Osteocyte (in vitro differentiated cells): ENCODE measurements at regions not wholly inside any gene's neighbourhood (a gene's known extent, or its start where the extent isn't known, plus 50 kb on each side); places are given as distances from the start of the nearest gene placed in this dataset.

ENCODE experiments used
- DNase-seq: peaks from one replicate; pipeline ENCODE4 v3.0.0; 2021; ENCODE audit warnings: mixed read lengths; ENCODE audit not compliant: unreplicated experiment; ENCODE audit errors: extremely low spot score
- H3K27ac Mint-ChIP-seq: one replicate; pipeline ENCODE4 v1.8.0; 2021; ENCODE audit warnings: mild to moderate bottlenecking, mixed read lengths; ENCODE audit not compliant: unreplicated experiment
- H3K27me3 Mint-ChIP-seq: one replicate; pipeline ENCODE4 v1.8.0; 2021; ENCODE audit warnings: mixed read lengths; ENCODE audit not compliant: unreplicated experiment
- H3K36me3 Mint-ChIP-seq: one replicate; pipeline ENCODE4 v1.8.0; 2021; ENCODE audit warnings: mixed read lengths; ENCODE audit not compliant: unreplicated experiment
- H3K4me1 Mint-ChIP-seq: one replicate; pipeline ENCODE4 v1.8.0; 2021; ENCODE audit warnings: mixed read lengths; ENCODE audit not compliant: unreplicated experiment
- H3K4me3 Mint-ChIP-seq: one replicate; pipeline ENCODE4 v1.8.0; 2021; ENCODE audit warnings: mild to moderate bottlenecking, moderate library complexity, mixed read lengths; ENCODE audit not compliant: unreplicated experiment
- H3K9me3 Mint-ChIP-seq: one replicate; pipeline ENCODE4 v1.8.0; 2021; ENCODE audit warnings: mixed read lengths; ENCODE audit not compliant: unreplicated experiment
- TF ChIP-seq, protein P1 (sequence below): fragments of 200-600 bp; sonication (generic); IDR thresholded peaks from 2 replicates; pipeline ENCODE4 v1.5.0; 2021; ENCODE audit warnings: antibody characterized with exemption, mild to moderate bottlenecking, moderate library complexity

DNA sequence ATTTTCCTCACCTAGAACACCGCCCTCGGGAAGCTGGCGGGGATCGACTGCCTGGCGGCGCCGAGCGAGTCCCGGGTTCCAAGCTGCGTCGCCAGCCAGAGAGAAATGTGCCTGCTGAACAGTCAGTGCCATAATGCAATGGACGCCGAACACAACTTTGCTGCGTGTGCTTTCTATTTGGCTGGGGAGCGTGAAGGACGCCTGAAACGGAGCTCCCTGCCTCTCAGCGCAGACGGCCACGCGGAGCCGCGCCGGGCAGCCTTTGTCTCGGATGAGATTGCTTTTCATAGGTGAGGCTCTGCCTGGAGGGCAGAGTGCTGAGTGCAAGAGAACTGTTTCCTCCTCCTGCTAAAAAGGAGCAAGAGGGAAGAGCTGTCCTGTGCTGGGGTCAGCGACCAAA is 107.7 kb upstream of the BCOR start:
- Mint-ChIP-seq H3K27ac (no peak overlapping the region), H3K4me3 (no peak overlapping the region), H3K36me3 (no peaks in the 10 kb centered on the region), H3K4me1 (no peaks in the 10 kb centered on the region), H3K27me3 (no peaks in the 10 kb centered on the region), H3K9me3 (no peaks in the 10 kb centered on the region)
- TF ChIP-seq, protein P1, sequence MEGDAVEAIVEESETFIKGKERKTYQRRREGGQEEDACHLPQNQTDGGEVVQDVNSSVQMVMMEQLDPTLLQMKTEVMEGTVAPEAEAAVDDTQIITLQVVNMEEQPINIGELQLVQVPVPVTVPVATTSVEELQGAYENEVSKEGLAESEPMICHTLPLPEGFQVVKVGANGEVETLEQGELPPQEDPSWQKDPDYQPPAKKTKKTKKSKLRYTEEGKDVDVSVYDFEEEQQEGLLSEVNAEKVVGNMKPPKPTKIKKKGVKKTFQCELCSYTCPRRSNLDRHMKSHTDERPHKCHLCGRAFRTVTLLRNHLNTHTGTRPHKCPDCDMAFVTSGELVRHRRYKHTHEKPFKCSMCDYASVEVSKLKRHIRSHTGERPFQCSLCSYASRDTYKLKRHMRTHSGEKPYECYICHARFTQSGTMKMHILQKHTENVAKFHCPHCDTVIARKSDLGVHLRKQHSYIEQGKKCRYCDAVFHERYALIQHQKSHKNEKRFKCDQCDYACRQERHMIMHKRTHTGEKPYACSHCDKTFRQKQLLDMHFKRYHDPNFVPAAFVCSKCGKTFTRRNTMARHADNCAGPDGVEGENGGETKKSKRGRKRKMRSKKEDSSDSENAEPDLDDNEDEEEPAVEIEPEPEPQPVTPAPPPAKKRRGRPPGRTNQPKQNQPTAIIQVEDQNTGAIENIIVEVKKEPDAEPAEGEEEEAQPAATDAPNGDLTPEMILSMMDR = no peak
- no peak for DNase-seq

DNA sequence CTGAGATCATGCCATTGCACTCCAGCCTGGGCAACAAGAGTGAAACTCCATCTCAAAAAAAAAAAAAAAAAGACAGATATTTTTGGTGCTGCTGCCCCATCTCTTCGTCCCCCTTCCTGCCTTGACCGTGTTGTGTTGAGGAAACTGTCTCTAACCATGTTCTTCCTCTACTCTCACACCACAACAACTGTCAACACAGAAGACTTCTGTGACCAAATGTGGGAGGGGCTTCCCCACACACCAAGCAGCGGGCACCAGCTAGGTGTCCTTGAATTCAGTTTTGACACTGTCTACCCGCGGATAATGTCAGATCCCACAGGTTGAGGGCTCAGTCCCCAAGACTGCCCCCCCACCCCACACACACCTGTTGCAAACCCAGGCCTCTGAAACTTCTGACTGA is 104.7 kb upstream of the BCOR start:
- no peak for DNase-seq
- Mint-ChIP-seq H3K4me3 (no peak overlapping the region), H3K27me3 (no peaks in the 10 kb centered on the region), H3K4me1 (peaks cover 9% of the 10 kb centered on the region), H3K9me3 (no peaks in the 10 kb centered on the region), H3K27ac (no peak overlapping the region), H3K36me3 (no peaks in the 10 kb centered on the region)
- TF ChIP-seq, protein P1 = no peak

DNA sequence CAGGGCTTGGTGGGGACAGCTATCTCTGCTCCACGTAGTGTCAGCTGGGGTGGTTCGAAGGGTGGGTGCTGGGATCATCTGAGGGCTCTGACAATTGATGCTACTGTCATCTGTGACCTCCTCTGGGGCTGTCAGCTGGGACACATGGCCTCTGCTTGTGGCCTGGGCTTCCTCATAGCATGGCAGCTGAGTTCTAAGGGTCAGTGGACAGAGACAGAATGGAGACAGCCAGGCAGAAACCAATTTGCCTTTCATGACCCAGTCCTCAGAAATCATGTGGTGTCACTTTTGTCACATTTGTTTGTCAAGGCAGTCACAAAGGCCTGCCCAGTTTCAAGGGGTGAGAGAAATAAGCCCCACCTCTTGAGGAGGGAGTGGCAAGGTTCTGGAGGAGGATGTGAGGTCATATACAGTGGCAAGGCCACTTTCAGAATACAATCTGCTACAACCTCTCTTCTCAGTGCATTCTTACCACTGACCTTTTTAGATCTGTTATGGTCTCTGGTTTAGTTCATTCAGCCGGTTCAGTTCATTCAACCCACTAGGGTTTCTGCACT is 103.6 kb upstream of the BCOR start:
- H3K27me3 Mint-ChIP-seq = no peaks in the 10 kb centered on the region
- no peak for DNase-seq
- no peaks in the 10 kb centered on the region for H3K36me3 Mint-ChIP-seq
- TF ChIP-seq, protein P1 = no peak
- H3K27ac Mint-ChIP-seq = no peak overlapping the region
- no peaks in the 10 kb centered on the region for H3K9me3 Mint-ChIP-seq
- peaks cover 9% of the 10 kb centered on the region for H3K4me1 Mint-ChIP-seq
- H3K4me3 Mint-ChIP-seq = no peak overlapping the region

GRCh38 chrX:40199704-40200103 is 101.9 kb upstream of the BCOR start:
- Mint-ChIP-seq H3K27ac (no peak overlapping the region), H3K4me1 (peaks cover 9% of the 10 kb centered on the region), H3K4me3 (no peak overlapping the region), H3K9me3 (no peaks in the 10 kb centered on the region), H3K27me3 (no peaks in the 10 kb centered on the region), H3K36me3 (no peaks in the 10 kb centered on the region)
- DNase-seq = no peak
- TF ChIP-seq, protein P1 = no peak

GRCh38 chrX:40197071-40197470 is 99.3 kb upstream of the BCOR start:
- no peaks in the 10 kb centered on the region for H3K9me3 Mint-ChIP-seq
- DNase-seq = no peak
- H3K4me1 Mint-ChIP-seq = peaks cover 9% of the 10 kb centered on the region
- H3K36me3 Mint-ChIP-seq = no peaks in the 10 kb centered on the region
- no peaks in the 10 kb centered on the region for H3K27me3 Mint-ChIP-seq
- H3K4me3 Mint-ChIP-seq = no peak overlapping the region
- no peak overlapping the region for H3K27ac Mint-ChIP-seq
- TF ChIP-seq, protein P1 = no peak
